HFF-Myc (cell line): ENCODE measurements at regions not wholly inside any gene's neighbourhood (a gene's known extent, or its start where the extent isn't known, plus 50 kb on each side); places are given as distances from the start of the nearest gene placed in this dataset.
"Not testable (repeated sequence)": the region's sequence is repeated elsewhere in the genome, so short reads cannot be mapped to it uniquely, and the experiment has no call there.

Experiments used
- DNase-seq: peaks from one replicate; pipeline ENCODE4 v3.0.0-alpha.2; 2011; ENCODE audit warnings: low read depth; ENCODE audit errors: extremely low read depth
- H3K4me3 ChIP-seq: replicated peaks from 2 replicates; pipeline ENCODE4 v1.5.1; 2011; ENCODE audit warnings: low read depth, mild to moderate bottlenecking, control low read depth, low read length
- CTCF ChIP-seq: IDR thresholded peaks from 2 replicates; pipeline ENCODE4 v1.5.1; 2012; ENCODE audit warnings: mild to moderate bottlenecking, low read depth, low read length, control low read depth; ENCODE audit errors: missing control alignments

GRCh38 chr13:28607187-28607955, 51.6 kb upstream of the POMP start:
- no peak for TF ChIP-seq CTCF
- DNase-seq, result no peak
- H3K4me3 ChIP-seq, result no peak overlapping the region

GRCh38 chr13:28606466-28606865, 52.5 kb upstream of the POMP start:
- no peak for DNase-seq
- no peak for TF ChIP-seq CTCF
- no peak overlapping the region for H3K4me3 ChIP-seq

- not testable (repeated sequence) for H3K4me3 ChIP-seq, DNase-seq
Observed at GRCh38 chr13:28605147-28605546, 53.8 kb upstream of the POMP start.

GRCh38 chr13:28603043-28603664, 55.8 kb upstream of the POMP start:
- TF ChIP-seq CTCF, result no peak
- DNase-seq, result no peak
- no peak overlapping the region for H3K4me3 ChIP-seq

- TF ChIP-seq CTCF, result no peak
- H3K4me3 ChIP-seq, result no peak overlapping the region
- DNase-seq, result no peak
Observed at GRCh38 chr13:28602580-28602979, 56.4 kb upstream of the POMP start.

GRCh38 chr13:28601581-28601980, 57.3 kb upstream of the POMP start:
- H3K4me3 ChIP-seq, result no peak overlapping the region
- no peak for DNase-seq
- TF ChIP-seq CTCF, result no peak

GRCh38 chr13:28597641-28598040, 61.3 kb upstream of the POMP start:
- DNase-seq, result no peak
- H3K4me3 ChIP-seq, result no peak overlapping the region
- no peak for TF ChIP-seq CTCF
